Stimulated activated CD8-positive, alpha-beta memory T cell treated with anti-CD3 and anti-CD28 coated beads, Interleukin-12 subunit alpha, Interleukin-12 subunit beta, amount 100 ng/mL, for 24 hours (primary cell): ENCODE measurements at regions not wholly inside any gene's neighbourhood (a gene's known extent, or its start where the extent isn't known, plus 50 kb on each side); places are given as distances from the start of the nearest gene placed in this dataset.

Experiments used
- DNase-seq: peaks from one replicate; pipeline ENCODE4 v3.0.0-alpha.2; 2020; ENCODE audit errors: extremely low read depth

DNA sequence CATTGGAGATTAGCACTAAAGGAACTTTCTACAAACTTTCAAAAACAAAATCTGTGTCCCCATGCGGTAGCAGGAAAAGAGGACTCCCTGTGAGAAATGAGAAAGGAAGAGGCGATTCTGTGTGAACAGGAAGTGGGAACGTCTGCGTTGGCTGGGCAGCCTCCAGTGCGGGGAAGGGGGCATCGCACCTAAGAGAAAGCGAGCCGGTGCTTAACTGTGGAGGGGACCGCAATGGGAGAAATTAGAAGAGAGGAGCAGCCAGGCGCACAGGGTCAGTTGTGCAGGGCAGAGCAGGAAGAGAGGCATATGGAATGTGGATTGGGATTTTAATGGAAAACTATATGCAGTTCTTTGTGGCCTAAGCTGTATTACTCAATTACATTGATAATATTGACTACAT is 77.4 kb upstream of the DOCK9 start:
- DNase-seq = no peak

DNA sequence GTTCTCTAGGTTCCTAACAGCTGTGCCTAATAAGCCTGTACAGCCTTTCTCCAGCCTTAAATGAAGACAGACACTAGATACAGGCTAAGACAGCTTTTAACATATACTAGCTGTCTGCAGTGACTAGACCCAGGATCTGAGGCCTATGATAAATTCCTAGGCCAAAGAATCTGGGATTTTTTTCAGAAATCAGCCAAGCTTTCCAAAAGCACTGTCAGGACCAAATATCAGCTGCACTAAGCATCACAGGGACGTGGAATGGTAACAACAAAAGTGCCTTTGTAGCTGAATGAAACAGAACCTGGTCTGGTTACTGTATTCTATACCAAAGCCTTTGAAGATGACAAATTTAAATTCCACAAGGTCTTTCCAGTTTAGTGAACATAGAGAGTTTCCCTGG is 77.9 kb upstream of the DOCK9 start:
- DNase-seq = no peak

DNA sequence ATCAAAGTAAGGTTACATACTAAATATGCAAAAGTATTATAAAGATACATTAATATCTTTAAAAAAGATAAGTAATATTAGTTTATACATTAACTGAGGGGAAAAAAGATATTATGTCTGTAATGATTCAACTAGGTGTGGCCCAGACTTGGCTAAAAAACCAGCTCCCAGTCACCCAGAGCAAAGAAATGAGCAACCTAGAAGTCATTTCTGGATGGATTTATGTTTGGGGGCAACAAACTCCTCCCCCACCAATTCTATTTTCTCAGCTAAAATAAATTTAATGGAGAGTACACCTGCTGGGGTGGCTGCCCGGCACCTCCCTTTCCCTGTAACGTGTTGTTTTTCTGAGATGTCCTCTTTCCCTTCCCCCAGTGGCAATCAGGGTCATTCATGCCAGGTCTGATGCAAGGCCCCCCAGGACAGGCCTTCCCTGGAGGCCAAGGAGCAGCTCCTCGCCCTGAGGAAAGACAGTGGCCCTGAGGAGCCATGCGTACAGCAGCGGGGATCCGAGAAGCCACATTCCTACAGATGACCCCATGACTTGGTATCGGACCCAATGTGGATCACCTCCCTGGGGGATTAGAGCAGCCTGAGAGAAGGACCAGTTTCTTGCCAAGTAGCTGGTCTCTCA is 78.6 kb upstream of the DOCK9 start:
- DNase-seq = no peak

DNA sequence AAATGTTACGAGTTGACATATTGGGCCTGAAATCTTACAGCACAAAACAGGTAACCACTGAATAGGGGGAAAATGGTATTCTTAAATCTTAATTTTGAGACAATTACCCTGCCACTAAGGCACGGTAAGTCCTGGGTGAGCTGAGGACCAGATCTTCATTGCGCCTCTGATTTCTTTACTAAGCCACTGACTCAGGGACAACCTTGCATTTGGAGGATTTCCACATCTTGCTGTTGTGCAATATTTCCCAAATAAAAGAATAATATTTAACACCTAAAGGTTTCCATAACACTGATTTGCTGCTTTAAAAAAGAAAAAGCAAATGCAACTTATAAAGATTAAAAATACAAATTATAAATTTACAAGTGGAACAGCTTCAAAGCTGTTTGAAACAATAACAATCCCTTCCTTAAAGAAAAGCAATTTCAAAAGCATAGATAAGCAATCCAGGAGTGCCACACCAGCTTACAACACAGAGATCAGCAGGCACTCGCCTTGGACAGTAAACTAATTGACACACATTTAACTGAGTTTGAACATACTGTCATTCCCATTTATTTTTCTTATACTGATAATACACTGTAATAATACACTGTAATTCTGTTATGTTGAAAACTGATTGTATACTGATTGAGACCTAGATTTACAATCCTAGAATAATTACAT is 79.6 kb upstream of the DOCK9 start:
- no peak for DNase-seq

DNA sequence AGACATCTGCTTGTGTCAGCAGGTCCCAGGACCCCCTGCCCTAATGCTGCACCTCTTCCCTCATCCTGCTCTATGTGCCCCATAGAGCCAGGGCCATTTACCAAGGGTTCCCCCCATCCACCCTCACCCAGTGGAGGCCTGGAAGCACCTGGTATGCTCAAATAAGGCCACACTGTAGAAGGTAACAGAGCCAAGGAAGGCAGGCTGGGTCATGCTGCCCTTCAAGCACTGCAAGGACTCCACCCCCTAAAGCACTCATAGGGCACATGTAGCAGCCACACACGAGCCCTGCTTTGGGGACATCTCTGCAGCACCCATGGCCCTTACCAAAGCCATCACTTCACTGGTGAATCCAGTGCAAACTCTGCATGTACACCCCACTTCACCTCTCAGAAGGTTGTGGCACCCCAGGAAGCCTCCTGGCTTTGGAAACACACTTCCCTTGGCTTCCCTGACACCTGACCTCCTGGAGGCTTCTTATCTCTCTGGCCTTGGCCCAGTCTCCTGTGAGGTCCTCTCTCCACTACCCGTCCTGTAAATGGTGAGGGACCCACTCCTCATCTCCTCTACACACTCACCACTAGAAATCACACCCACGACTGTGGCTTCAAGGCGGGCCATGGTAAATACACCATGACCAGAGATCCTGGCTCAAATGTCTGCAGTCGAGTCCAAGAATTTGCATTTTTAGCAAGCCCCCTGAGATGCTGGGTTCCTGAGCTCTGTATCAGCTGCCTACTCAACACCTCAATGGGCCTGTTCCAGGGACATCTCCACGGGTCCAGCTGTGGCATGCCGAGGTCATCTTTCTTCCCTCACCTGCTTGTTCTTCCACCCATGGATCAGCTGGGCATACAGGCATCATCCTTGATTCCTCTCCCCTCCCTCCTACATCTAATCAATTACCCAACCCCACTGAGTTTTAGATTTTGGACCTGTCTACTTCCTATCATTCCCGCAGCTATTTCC is 80.9 kb upstream of the DOCK9 start:
- DNase-seq = no peak

DNA sequence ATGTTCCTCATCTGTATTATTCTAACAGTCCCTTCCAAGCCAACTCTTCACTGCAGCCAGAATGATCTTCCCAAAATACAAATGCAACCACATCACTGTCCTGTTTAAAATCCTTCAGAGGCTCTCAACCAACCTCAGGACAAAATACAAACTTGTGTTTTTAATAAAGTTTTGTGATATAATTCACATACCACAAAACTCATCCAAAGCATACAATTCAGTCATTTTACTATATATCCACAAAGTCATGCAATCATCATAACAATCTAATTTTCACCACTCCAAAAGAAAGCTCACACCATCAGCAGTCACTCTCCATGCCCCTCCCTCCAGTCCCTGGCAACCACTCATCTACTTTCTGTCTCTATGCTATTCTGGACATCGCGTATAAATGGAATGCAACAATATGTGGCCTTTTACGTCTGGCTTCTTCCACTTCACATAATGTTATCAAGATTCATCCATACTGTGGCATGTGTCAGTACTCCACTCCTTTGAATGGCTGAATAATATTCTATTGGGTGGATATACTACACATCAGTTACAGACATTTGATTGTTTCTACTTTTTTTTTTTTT is 81.7 kb upstream of the DOCK9 start:
- DNase-seq = no peak

DNA sequence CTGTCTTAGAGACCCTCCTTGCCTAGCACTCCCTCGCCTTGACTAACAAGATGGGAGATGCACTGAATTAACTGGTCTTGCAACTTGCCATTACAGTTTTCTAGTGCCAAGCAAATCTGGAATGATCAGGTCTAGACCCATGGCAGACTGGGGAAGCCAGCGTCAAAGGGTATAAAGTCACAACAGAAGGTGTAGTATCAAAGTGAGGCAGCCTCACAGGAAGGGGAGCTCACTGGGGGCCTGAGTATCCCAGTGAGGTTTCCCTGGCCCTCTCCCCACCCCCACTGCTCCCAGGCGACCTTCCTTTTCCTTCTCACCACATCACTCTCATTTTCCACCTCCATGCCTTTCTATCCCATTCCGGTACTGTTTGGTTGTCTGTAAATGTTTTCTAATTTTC is 83.5 kb upstream of the DOCK9 start:
- no peak for DNase-seq

DNA sequence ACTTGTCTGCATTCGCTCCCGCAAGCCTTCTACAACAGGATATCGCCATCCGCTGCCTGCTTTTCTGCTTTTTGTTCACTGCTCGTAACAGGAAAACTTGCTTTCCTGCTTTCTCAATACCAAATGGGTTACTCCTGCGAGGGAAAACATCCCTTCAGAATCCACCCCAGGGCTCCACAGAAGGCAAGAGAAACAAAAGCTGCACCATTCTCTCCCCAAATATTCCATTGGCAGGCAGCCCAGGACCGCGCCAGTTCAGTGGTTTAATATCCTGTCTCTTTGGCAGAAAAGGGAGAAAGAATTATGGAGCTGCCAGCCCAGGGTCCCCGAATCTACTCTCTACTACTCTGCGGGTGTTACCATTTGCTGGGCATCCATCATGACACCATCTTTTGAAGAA is 84.7 kb upstream of the DOCK9 start:
- no peak for DNase-seq

DNA sequence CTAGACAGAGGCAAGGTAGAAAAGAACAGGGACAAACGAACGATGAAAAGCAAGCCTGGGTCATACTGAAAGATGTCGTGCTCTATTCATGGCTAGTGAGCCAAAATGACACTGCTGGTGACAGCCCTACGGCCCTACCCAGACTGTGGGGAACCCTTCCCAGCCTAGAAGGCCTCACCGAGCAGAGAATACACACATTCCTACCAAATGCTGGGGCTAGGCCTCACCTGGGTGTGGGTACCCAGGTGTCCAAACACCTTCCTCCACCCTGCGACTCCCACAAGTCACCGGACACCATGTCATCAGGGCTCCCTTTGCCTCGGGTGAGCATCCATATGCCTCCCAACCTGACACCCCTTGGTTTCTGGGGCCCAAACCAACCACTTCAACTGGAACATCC is 85.3 kb upstream of the DOCK9 start:
- DNase-seq = no peak

DNA sequence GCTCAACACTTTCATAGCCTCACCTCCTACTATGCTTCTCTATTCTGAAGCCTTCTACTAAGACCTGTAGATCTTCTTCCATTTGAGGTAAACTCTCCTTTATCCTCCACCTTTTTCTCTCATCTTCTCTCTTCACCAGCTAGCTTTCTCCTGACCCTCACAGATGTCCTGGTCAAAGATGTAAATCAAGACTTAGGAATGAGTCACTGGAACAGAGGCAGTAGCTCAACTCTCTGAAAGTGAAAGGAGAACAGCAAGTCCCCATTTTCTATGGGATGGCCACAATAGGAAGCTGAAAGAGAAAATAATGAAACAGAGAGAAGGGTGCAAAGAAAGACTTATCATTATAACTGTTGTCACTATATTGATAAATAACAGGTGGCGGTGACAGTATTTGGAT is 86.1 kb upstream of the DOCK9 start:
- no peak for DNase-seq

DNA sequence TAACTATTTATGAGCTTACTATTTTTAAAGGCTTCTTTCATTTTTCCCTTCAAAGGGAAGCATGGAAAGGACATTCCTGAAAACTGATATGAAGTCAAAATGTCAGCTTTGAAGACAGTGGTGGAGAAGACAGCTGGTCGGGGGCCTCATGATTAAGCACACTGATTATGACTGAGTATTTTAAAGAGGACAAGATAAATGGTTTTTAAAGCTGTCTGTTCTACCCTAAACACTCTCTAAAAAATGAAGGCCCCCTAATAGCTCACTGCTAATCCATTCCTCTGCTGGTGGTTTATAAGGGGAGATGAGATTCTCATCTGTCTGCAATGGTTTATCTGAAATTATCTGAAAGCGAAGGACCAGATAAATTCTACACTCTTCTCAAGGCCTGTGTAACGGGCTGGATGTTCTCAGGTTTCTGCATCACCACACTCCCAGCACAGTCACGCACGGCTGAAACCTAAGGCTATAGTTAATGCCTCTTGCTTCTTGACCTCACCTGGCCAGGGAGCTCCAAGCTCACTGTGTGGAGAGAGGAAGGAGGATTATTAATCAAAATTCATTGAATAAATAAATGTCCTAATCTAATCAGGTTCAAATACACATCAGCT is 86.9 kb upstream of the DOCK9 start:
- DNase-seq = no peak

DNA sequence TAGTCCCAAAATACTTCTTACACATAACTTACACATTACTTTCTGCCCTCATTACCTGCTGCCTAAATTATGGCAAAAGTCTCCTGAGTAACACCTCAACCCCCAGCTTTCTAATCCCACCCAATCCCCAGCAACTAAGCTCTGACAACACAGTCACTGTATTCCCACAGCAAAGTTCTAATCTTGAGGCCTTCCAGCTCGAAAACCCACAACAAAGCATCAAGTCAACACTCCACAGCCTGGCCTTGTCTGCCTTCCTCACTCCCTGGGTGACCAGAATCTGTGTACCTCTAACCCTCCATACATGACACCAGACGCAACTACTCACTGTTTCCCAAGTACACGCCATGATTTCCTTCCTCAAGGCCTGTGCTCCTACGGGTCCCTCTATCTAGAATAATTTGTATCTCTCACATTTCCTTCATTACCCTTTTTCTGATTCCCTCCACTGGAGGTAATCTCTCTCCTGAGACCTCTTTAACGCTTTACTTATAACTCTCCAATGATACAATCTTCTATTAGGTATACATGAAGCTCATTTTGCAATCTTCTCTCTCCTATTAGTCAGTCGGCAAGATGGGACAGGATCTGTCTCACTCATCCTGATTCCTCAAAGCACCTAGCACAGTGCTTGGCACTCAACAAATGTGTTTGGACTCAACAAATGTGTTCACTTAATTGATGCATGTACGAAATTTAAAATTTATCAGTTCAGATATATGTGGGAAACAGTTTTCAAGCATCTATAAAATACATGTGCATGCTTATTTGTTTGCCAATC is 87.6 kb upstream of the DOCK9 start:
- DNase-seq = no peak

DNA sequence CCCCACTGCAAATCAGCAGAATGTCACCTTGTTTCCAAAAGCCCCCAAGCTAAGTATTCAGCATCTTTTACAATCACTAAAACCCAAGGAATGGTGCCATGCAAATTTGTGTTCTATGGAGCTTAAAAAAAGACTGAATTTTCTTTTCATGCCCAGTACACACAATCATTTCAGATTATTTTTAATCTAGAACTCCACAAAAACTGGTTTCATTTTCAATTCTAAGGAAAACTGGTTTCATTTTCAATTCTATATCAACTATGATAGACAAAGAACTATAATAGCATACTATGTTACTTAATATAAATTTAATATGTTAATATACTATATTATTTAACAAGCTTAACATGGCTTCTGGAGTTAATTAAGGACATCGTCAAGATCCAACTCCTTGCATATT is 88.4 kb upstream of the DOCK9 start:
- no peak for DNase-seq

DNA sequence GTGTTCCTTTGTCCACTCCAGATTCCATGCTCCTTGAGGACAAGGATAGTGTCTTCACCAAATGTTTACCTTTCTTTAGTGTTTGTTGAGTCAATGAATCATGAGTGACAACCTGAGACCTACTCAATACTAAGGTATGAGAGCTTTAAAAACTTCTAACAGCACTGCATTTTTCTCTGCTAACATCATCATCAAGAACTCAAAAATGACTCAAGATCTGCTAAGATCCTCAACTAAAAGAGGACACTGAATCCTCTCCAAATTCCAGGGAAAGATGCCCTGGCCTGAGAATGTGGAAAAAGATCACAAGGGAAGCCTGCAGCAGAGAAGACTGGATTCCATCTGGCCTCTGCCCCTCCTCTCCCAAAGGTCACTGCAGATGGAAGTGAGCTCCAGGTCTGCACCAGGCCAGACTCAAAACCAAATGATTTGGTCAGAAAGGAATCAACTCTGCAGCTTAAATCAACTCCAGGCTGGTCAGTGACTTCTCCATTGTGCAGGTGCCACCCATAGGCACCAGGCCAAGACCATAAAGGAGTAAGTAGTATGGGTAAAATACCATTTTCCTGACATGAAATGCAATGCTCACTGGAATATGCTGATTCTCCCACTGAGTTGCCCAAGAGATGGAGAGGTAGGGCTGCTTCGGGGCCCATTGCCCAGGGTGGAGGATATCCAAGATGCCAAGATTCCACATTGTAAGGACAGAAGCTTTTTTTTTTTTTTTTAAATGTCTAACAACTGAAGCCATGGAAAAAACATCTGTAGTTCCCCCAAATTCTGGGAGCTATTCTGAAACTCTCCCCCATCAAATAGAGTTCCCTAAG is 89.5 kb upstream of the DOCK9 start:
- no peak for DNase-seq

DNA sequence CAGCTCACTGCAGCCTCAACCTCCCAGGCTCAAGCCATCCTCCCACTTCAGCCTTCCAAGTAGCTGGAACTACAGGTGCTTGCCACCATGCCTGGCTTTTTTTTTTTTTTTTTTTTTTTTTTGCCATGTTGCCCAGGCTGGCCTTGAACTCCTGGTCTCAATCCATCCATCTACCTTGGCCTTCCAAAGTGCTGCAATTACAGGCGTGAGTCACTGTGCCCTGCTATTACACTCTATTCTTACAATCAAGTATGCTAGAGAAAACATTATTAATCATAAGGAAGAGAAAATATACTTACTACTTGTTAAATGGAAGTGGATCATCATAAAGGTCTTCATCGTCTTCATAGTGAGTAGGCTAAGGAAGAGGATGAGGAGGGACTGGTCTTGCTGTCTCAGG is 93.3 kb upstream of the DOCK9 start:
- no peak for DNase-seq

DNA sequence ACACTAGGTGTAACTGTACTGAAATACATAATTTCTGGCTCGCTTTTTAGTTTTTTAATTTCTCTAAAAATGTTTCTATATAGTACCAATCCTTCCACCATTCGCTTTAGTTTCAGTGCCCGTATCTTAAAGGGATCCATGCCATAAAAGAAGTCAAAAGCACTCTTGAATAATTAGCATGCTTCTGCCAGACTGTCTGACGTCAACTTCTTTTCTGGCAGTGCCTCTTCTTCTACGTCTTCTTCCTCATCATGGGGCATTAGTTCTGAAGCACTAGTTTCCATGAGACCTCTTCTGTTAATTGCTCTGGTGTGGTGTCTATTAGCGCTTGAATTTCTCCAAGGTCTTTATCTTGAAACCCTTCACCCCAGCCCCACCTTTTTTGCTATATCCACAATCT is 93.8 kb upstream of the DOCK9 start:
- DNase-seq = no peak

DNA sequence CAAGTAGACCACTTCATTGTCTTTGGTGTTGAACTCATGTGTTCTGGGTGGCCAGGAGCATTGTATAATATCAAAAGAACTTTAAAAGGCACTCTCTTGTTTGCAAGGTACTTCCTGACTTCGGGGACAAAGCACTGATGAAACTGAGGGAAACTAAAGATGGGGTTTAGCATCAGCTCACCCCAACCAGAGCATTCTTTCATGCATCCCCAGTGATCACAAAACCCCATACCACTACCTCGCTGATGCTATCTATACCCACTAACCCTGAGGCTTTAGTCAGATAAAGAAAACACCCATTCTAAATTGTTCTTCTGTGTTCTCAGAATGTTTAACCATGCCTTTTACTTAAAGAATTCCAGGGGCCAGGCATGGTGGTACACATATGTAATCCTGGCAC is 94.5 kb upstream of the DOCK9 start:
- no peak for DNase-seq

DNA sequence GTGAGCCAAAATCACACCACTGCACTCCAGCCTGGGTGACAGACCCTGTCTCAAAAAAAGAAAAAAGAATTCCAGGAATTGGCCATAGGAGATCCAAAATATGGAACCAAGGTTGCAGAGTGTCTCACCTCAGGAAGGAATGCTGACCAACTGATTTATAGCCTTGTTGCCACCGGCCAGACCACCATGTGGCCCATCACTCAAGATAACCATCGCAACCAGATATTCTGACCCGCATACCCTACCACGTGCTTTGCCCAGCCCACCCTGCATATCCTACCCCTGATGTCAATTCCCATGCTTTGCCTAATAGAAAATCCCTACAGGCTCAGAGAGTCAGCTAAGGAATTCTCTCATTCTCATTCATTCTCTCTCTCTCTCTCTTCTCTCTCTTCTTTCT is 95.1 kb upstream of the DOCK9 start:
- no peak for DNase-seq

DNA sequence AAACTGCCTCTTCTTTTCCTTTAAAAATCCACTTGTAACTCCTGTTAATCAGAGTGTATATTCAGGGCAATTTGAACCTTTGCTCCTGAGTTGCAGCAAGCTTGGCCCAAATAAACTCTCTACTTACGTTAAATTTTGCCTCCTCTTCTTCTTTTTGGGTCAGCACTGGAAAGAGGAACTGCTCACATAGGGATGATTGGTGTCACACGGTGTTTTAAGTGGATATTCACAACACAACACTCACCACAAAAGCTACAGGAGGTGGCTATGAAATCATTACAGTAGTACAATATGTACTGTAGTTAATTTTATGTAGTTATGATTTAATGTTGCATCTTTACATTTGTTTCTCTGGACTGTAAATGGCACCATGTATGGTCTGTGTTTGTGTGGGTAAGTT is 96.8 kb upstream of the DOCK9 start:
- DNase-seq = no peak
